Jurkat, Clone E6-1 (cell line): ENCODE measurements at regions not wholly inside any gene's neighbourhood (a gene's known extent, or its start where the extent isn't known, plus 50 kb on each side); places are given as distances from the start of the nearest gene placed in this dataset.
"Not testable (repeated sequence)": the region's sequence is repeated elsewhere in the genome, so short reads cannot be mapped to it uniquely, and the experiment has no call there.

Experiments
- DNase-seq: peaks from one replicate; pipeline ENCODE4 v3.0.0-alpha.2; 2011; ENCODE audit warnings: low read depth, low spot score
- H3K4me3 ChIP-seq: 2 replicates; pipeline ENCODE4 v1.5.1; 2011; ENCODE audit warnings: mild to moderate bottlenecking, low read length, control low read depth, moderate library complexity

GRCh38 chr4:25981749-25982148, 67.7 kb downstream of the SMIM20 start:
- no peak for DNase-seq
- H3K4me3 ChIP-seq: no peak overlapping the region

- DNase-seq: no peak
- H3K4me3 ChIP-seq: no peak overlapping the region
Observed at GRCh38 chr4:25982962-25983361, 68.9 kb downstream of the SMIM20 start.

- H3K4me3 ChIP-seq: no peak overlapping the region
- no peak for DNase-seq
Observed at GRCh38 chr4:25984266-25984665, 70.2 kb downstream of the SMIM20 start.

- no peak for DNase-seq
- H3K4me3 ChIP-seq: no peak overlapping the region
Observed at GRCh38 chr4:25984796-25985195, 70.8 kb downstream of the SMIM20 start.

GRCh38 chr4:25986807-25987206, 72.8 kb downstream of the SMIM20 start:
- H3K4me3 ChIP-seq: no peak overlapping the region
- no peak for DNase-seq

GRCh38 chr4:25991340-25991739, 77.3 kb downstream of the SMIM20 start:
- H3K4me3 ChIP-seq: no peak overlapping the region
- no peak for DNase-seq

- DNase-seq: peak; percentile 14
- H3K4me3 ChIP-seq: no peak overlapping the region
Observed at GRCh38 chr4:25993395-25994185, 79.6 kb downstream of the SMIM20 start.

- not testable (repeated sequence) for DNase-seq, H3K4me3 ChIP-seq
Observed at GRCh38 chr4:25994577-25994976, 80.6 kb downstream of the SMIM20 start.

- DNase-seq: no peak
- H3K4me3 ChIP-seq: no peak overlapping the region
Observed at GRCh38 chr4:26000274-26000950, 86.4 kb downstream of the SMIM20 start.

- DNase-seq: no peak
- no peak overlapping the region for H3K4me3 ChIP-seq
Observed at GRCh38 chr4:26001413-26001812, 87.4 kb downstream of the SMIM20 start.

GRCh38 chr4:26001816-26002215, 87.8 kb downstream of the SMIM20 start:
- DNase-seq: no peak
- no peak overlapping the region for H3K4me3 ChIP-seq

- no peak for DNase-seq
- no peak overlapping the region for H3K4me3 ChIP-seq
Observed at GRCh38 chr4:26003056-26003455, 89.0 kb downstream of the SMIM20 start.

- DNase-seq: no peak
- no peak overlapping the region for H3K4me3 ChIP-seq
Observed at GRCh38 chr4:26004290-26004689, 90.3 kb downstream of the SMIM20 start.

GRCh38 chr4:26005764-26006163, 91.7 kb downstream of the SMIM20 start:
- no peak overlapping the region for H3K4me3 ChIP-seq
- DNase-seq: no peak

- no peak overlapping the region for H3K4me3 ChIP-seq
- DNase-seq: no peak
Observed at GRCh38 chr4:26008737-26009136, 94.7 kb downstream of the SMIM20 start.

- H3K4me3 ChIP-seq: no peak overlapping the region
- DNase-seq: no peak
Observed at GRCh38 chr4:26009502-26009901, 95.5 kb downstream of the SMIM20 start.

- DNase-seq: peak; percentile 79
- H3K4me3 ChIP-seq: no peak overlapping the region
Observed at GRCh38 chr4:26010304-26010703, 96.3 kb downstream of the SMIM20 start.

GRCh38 chr4:26013629-26014028, 99.6 kb downstream of the SMIM20 start:
- no peak overlapping the region for H3K4me3 ChIP-seq
- DNase-seq: no peak

GRCh38 chr4:26015133-26015651, 101.2 kb downstream of the SMIM20 start:
- no peak for DNase-seq
- H3K4me3 ChIP-seq: no peak overlapping the region

GRCh38 chr4:26015906-26016305, 101.9 kb downstream of the SMIM20 start:
- no peak overlapping the region for H3K4me3 ChIP-seq
- DNase-seq: no peak
